Panc1 (cell line): ENCODE measurements at regions not wholly inside any gene's neighbourhood (a gene's known extent, or its start where the extent isn't known, plus 50 kb on each side); places are given as distances from the start of the nearest gene placed in this dataset.

ENCODE experiments used
- ATAC-seq: fragments of 200-7000 bp; cut with Tn5 transposase; 2 replicates; pipeline ENCODE4 v1.9.1; 2020; ENCODE audit warnings: mild to moderate bottlenecking, moderate library complexity
- BruUV-seq: library from RNA; stranded (reverse); fragments of 400-500 nt; replicated peaks from 2 replicates; lab custom pipeline; 2021; lab: Mats Ljungman, UMichigan
- CTCF ChIA-PET: fragments of 300-600 bp; sonication (Branson Sonifier 250); formaldehyde crosslinking; loops from one replicate; lab custom pipeline; 2022; ENCODE audit warnings: antibody characterized with exemption; lab: Charles Lee
- POLR2A ChIA-PET: fragments of 300-600 bp; sonication (Branson Sonifier 250); formaldehyde crosslinking; loops from one replicate; lab custom pipeline; 2022; ENCODE audit warnings: antibody characterized with exemption; lab: Charles Lee
- DNase-seq: peaks from one replicate; pipeline ENCODE4 v3.0.0-alpha.2; 2010; ENCODE audit warnings: low read depth, low spot score
- H3K27ac ChIP-seq: 2 replicates; pipeline ENCODE4 v1.5.1; 2011; ENCODE audit warnings: mild to moderate bottlenecking, low read length, inconsistent platforms
- H3K27me3 ChIP-seq: fragments of 200-500 bp; sonication (Bioruptor generic); 2 replicates; pipeline ENCODE4 v1.6.0; 2014; ENCODE audit warnings: low read length, inconsistent platforms; ENCODE audit not compliant: control insufficient read depth, insufficient read depth
- H3K36me3 ChIP-seq: fragments of 200-500 bp; sonication (Bioruptor generic); 2 replicates; pipeline ENCODE4 v1.5.1; 2014; ENCODE audit warnings: inconsistent platforms, mild to moderate bottlenecking, low read length, moderate library complexity; ENCODE audit not compliant: control insufficient read depth, insufficient read depth
- H3K4me1 ChIP-seq: 2 replicates; pipeline ENCODE4 v1.5.1; 2011; ENCODE audit warnings: inconsistent platforms, mild to moderate bottlenecking, low read length, moderate library complexity; ENCODE audit not compliant: control insufficient read depth, insufficient read depth
- H3K4me3 ChIP-seq, 2 experiments: 2 replicates each; pipeline ENCODE4 v1.5.1; 2011 to 2012; ENCODE audit warnings: low read depth in 2 of 2, low read length in 2 of 2, mild to moderate bottlenecking in 2 of 2, inconsistent platforms in 1 of 2, moderate library complexity in 1 of 2
- H3K9me3 ChIP-seq: fragments of 200-500 bp; sonication (Bioruptor generic); 2 replicates; pipeline ENCODE4 v1.5.1; 2014; ENCODE audit warnings: low read depth, mild to moderate bottlenecking, inconsistent platforms, low read length, moderate library complexity; ENCODE audit not compliant: control insufficient read depth, insufficient read depth
- CTCF ChIP-seq: fragments of 450-650 bp; IDR thresholded peaks from 2 replicates; pipeline ENCODE4 v1.5.1; 2017; ENCODE audit warnings: mild to moderate bottlenecking
- POLR2AphosphoS5 ChIP-seq: IDR thresholded peaks from 2 replicates; pipeline ENCODE4 v1.6.1; 2012; ENCODE audit warnings: mild to moderate bottlenecking, low read depth, low read length, moderate library complexity
- REST ChIP-seq, 2 experiments: IDR thresholded peaks; 2 replicates each; pipeline ENCODE4 v1.6.1; 2011 to 2012; ENCODE audit warnings: low read depth in 2 of 2, control low read depth in 1 of 2, low read length in 1 of 2, mild to moderate bottlenecking in 1 of 2, moderate library complexity in 1 of 2; ENCODE audit not compliant: insufficient read depth in 1 of 2
- SIN3A ChIP-seq: IDR thresholded peaks from 2 replicates; pipeline ENCODE4 v1.6.1; 2012; ENCODE audit warnings: low read depth, mild to moderate bottlenecking, low read length, moderate library complexity, borderline replicate concordance; ENCODE audit not compliant: insufficient read depth
- TCF7L2 ChIP-seq: IDR thresholded peaks from 2 replicates; pipeline ENCODE4 v1.6.1; 2011; ENCODE audit warnings: mild to moderate bottlenecking, low read depth, low read length, inconsistent platforms
- in situ Hi-C: cut with HindIII; loops from 2 replicates; pipeline ENCODE4 v1.10.0; 2016; ENCODE audit warnings: low sequenced_read_pairs, low pct_unique_long_range_greater_than_20kb
- intact Hi-C: fragments of 100-400 bp; cut with micrococcal nuclease; formaldehyde crosslinking; loops from one replicate; pipeline ENCODE4 v1.10.0; 2022; ENCODE audit not compliant: unreplicated experiment

- no peak overlapping the region for H3K4me3 ChIP-seq
- CTCF ChIA-PET, result no interaction called here
- no TSS peak for BruUV-seq
- POLR2A ChIA-PET, result no interaction called here
- intact Hi-C loops (no loop called here), in situ Hi-C loops (no loop called here)
- no peaks in the 10 kb centered on the region for H3K27me3 ChIP-seq
- H3K27ac ChIP-seq, result no peak overlapping the region
- TF ChIP-seq CTCF (no peak), SIN3A (no peak), TCF7L2 (no peak), REST (IDR thresholded peaks at IDR 0.05; ENCODE audit: insufficient read depth in 1 of 2, low read depth in 2 of 2, low read length in 1 of 2) (no peak), POLR2AphosphoS5 (no peak)
- H3K9me3 ChIP-seq, result no peaks in the 10 kb centered on the region
- H3K4me1 ChIP-seq, result no peaks in the 10 kb centered on the region
- DNase-seq (no peak), ATAC-seq (no peak)
- no peaks in the 10 kb centered on the region for H3K36me3 ChIP-seq
Observed at GRCh38 chr4:185966997-185967775, 101.8 kb upstream of the TLR3 start.

- Histone ChIP-seq H3K27ac (no peak overlapping the region), H3K36me3 (no peaks in the 10 kb centered on the region), H3K4me3 (no peak overlapping the region), H3K4me1 (no peaks in the 10 kb centered on the region), H3K9me3 (no peaks in the 10 kb centered on the region), H3K27me3 (no peaks in the 10 kb centered on the region)
- DNase-seq (no peak), ATAC-seq (no peak)
- in situ Hi-C loops (no loop called here), intact Hi-C loops (no loop called here)
- no TSS peak for BruUV-seq
- TF ChIP-seq SIN3A, result no peak
- no peak for TF ChIP-seq REST (IDR thresholded peaks at IDR 0.05; ENCODE audit: insufficient read depth in 1 of 2, low read depth in 2 of 2, low read length in 1 of 2)
- CTCF ChIA-PET, result no interaction called here
- POLR2A ChIA-PET, result no interaction called here
Observed at GRCh38 chr4:185969657-185970056, 99.3 kb upstream of the TLR3 start.
